Mammary epithelial cell (primary cell): ENCODE measurements at regions not wholly inside any gene's neighbourhood (a gene's known extent, or its start where the extent isn't known, plus 50 kb on each side); places are given as distances from the start of the nearest gene placed in this dataset.
"Not testable (repeated sequence)": the region's sequence is repeated elsewhere in the genome, so short reads cannot be mapped to it uniquely, and the experiment has no call there.

ENCODE experiments used
- CTCF ChIP-seq, 2 donors: IDR thresholded peaks in 1 of 2; conservative IDR thresholded peaks in 1 of 2; 2 replicates each; pipeline ENCODE4 v1.5.1; 2011 to 2012; ENCODE audit warnings: inconsistent platforms in 2 of 2, low read length in 2 of 2, mild to moderate bottlenecking in 2 of 2, control low read depth in 1 of 2, low read depth in 1 of 2; ENCODE audit not compliant: insufficient read depth in 1 of 2; ENCODE audit errors: extremely low read depth in 1 of 2
- EZH2 ChIP-seq: IDR thresholded peaks from 2 replicates; pipeline ENCODE4 v1.6.1; 2012; ENCODE audit warnings: low read length, inconsistent platforms, borderline replicate concordance

GRCh38 chr4:4643743-4644142, 101.9 kb upstream of the STX18 start:
- TF ChIP-seq CTCF (conservative IDR thresholded peaks at IDR 0.05 in 1 of 2, IDR thresholded peaks at IDR 0.05 in 1 of 2; ENCODE audit: extremely low read depth in 1 of 2, insufficient read depth in 1 of 2, low read depth in 1 of 2, low read length in 2 of 2); EZH2: not testable (repeated sequence)
